ENCODE measurements at regions not wholly inside any gene's neighbourhood (a gene's known extent, or its start where the extent isn't known, plus 50 kb on each side); places are given as distances from the start of the nearest gene placed in this dataset.

DNA sequence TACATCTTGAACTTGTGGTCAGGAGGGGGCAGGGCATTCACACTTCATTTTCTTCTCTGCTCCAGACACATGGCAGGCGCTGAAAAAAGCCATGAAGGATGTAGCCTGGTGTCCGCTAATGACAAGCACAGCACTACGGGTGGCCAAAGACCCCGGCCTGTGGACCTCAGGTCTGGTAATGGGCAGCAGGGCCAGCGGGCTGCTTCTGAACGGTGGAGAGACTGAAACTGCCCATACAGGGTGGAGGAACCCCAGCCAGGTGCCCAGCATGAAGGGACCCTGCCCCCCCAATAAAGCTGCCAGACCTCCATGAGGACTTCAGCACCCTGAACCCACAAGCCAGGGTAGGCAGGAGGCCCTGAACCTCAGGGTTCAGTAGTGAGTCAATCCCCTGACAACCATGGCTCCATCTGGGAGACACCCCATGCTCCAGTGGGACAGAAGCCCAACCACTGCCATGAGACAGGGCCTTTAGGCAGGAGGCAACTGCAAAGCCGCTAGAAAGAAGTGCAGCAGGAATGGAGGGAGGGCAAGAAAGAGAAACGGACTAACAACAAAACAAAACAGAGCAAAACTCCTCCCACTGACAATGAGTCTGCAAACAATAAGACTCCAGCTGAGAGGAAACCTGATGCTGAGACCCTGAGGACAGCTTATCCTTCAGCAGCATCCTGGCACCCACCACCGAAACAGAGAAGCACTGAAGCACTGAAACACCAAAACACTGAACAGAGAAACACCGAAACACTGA lies 140.2 kb upstream of the PPP2R2D start:
- no peak overlapping the region for H3K4me3 ChIP-seq (ENCODE audit: low read length)
- H3K9ac ChIP-seq (ENCODE audit: low read length): no peak overlapping the region
- H3K27me3 ChIP-seq (replicated peaks; ENCODE audit: control insufficient read depth, insufficient read depth, low read length): no peaks in the 10 kb centered on the region
- H3K36me3 ChIP-seq (ENCODE audit: control insufficient read depth, insufficient read depth, low read length, severe bottlenecking): no peaks in the 10 kb centered on the region
- no peak for DNase-seq (ENCODE audit: low read depth)
- H3K9me3 ChIP-seq (ENCODE audit: control insufficient read depth, low read length): no peaks in the 10 kb centered on the region
- no peaks in the 10 kb centered on the region for H3K4me1 ChIP-seq (ENCODE audit: control insufficient read depth, insufficient read depth, low read length)

DNA sequence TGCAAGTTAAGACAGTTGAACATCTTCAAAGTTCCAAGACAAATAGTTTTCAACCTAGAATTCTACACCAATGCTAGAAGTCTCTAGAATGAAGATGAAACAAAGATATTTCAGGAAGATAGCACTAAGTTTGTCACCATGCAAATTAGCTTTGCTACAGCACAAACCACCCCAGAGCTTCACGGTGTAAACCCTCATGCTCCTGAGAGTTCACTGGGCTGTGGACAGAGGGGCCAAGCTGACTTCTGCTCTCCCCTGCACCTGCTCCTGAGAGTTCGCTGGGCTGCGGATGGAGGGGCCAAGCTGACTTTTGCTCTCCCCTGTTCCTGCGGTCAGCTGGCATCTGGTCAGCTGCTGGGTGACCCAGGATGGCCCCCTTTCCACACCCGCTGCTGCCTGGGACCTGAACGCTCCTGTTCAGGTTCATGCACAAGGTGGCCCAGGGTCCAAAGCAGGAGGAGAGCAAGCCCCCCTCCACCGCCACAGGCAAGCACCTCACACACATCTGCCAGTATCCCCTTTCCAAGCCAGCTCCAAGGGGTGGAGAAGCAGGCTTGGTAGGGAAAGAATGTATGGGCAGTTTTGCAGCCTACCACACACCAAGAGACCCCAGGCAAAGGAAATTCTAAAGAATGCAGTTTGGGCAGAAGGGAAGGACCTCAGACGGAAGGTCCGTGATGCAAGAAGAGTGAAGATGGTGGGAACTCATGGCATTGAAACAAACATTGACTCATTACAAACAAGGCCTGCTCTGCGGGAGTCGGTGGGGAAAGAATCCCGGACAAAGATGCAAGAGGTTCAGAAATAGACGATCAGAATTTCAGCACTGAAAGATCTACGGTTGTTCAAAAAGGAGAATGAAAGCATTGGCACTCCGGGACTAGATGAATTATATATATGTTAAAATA lies 137.8 kb upstream of the PPP2R2D start:
- DNase-seq (ENCODE audit: low read depth): no peak
- Histone ChIP-seq H3K27me3 (replicated peaks; ENCODE audit: control insufficient read depth, insufficient read depth, low read length) (no peaks in the 10 kb centered on the region), H3K36me3 (ENCODE audit: control insufficient read depth, insufficient read depth, low read length, severe bottlenecking) (no peaks in the 10 kb centered on the region), H3K4me1 (ENCODE audit: control insufficient read depth, insufficient read depth, low read length) (no peaks in the 10 kb centered on the region), H3K9ac (ENCODE audit: low read length) (no peak overlapping the region), H3K9me3 (ENCODE audit: control insufficient read depth, low read length) (no peaks in the 10 kb centered on the region), H3K4me3 (ENCODE audit: low read length) (no peak overlapping the region)

DNA sequence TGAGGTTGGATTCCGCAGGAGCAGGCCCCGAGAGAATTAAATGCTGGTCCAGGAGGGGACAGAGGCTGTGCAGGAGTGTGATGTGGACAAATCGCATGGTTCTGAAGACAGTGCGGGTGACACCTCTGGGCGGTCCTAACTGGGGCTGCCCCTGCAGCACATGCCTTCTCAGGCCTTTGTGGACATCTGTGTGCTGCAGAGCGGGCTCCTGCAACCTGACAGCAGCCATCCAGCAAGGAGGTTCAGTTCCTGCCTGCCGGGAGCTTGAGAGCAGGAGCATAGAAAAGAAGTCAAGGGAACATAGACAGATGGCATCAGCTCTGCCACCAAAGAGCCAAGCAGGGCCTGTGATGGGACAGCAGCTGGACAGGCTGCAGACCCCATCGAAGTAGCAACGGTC lies 135.9 kb upstream of the PPP2R2D start:
- no peaks in the 10 kb centered on the region for H3K4me1 ChIP-seq (ENCODE audit: control insufficient read depth, insufficient read depth, low read length)
- no peak overlapping the region for H3K4me3 ChIP-seq (ENCODE audit: low read length)
- no peaks in the 10 kb centered on the region for H3K27me3 ChIP-seq (replicated peaks; ENCODE audit: control insufficient read depth, insufficient read depth, low read length)
- no peaks in the 10 kb centered on the region for H3K36me3 ChIP-seq (ENCODE audit: control insufficient read depth, insufficient read depth, low read length, severe bottlenecking)
- H3K9me3 ChIP-seq (ENCODE audit: control insufficient read depth, low read length): no peaks in the 10 kb centered on the region
- no peak overlapping the region for H3K9ac ChIP-seq (ENCODE audit: low read length)
- DNase-seq (ENCODE audit: low read depth): no peak

DNA sequence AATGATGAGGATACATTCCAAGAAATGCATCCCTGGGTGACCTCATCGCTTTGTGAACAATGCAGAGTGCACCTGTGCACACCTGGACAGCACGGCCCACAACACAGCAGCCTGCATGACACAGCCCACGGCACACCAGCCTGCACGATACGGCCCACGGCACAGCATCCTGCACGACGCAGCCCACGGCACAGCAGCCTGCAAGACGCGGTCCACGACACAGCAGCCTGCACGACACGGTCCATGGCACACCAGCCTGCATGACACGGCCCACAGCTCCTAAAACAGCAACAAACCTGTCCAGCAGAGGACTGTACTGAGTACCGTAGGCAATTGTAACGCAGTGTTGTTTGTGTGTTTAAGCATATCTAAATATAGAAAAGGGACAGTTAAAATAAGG lies 134.7 kb upstream of the PPP2R2D start:
- no peak for DNase-seq (ENCODE audit: low read depth)
- Histone ChIP-seq H3K27me3 (replicated peaks; ENCODE audit: control insufficient read depth, insufficient read depth, low read length) (no peaks in the 10 kb centered on the region), H3K4me3 (ENCODE audit: low read length) (no peak overlapping the region), H3K9ac (ENCODE audit: low read length) (no peak overlapping the region), H3K4me1 (ENCODE audit: control insufficient read depth, insufficient read depth, low read length) (no peaks in the 10 kb centered on the region), H3K9me3 (ENCODE audit: control insufficient read depth, low read length) (no peaks in the 10 kb centered on the region), H3K36me3 (ENCODE audit: control insufficient read depth, insufficient read depth, low read length, severe bottlenecking) (no peaks in the 10 kb centered on the region)

DNA sequence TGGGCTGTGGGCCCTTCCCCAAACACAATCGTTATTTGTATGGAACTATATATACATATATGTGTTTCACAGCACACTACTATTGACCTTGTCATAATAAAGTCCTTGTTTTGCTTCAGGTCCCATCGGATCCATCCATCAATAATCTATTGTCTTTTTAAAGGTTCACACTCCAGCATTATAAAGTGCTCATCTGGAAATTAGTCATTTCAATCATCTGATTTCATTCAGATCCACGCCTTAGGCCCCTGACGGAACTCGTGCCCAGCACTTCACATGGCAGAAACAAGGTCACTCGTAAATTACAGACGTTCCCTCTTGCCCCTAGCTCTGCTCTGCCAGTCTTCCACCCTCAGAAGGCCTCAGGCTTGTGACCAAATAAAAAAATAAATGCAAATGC lies 133.1 kb upstream of the PPP2R2D start:
- no peaks in the 10 kb centered on the region for H3K4me1 ChIP-seq (ENCODE audit: control insufficient read depth, insufficient read depth, low read length)
- H3K4me3 ChIP-seq (ENCODE audit: low read length): no peak overlapping the region
- no peaks in the 10 kb centered on the region for H3K9me3 ChIP-seq (ENCODE audit: control insufficient read depth, low read length)
- H3K27me3 ChIP-seq (replicated peaks; ENCODE audit: control insufficient read depth, insufficient read depth, low read length): peaks cover under 1% of the 10 kb centered on the region
- no peak for DNase-seq (ENCODE audit: low read depth)
- no peak overlapping the region for H3K9ac ChIP-seq (ENCODE audit: low read length)
- no peaks in the 10 kb centered on the region for H3K36me3 ChIP-seq (ENCODE audit: control insufficient read depth, insufficient read depth, low read length, severe bottlenecking)

DNA sequence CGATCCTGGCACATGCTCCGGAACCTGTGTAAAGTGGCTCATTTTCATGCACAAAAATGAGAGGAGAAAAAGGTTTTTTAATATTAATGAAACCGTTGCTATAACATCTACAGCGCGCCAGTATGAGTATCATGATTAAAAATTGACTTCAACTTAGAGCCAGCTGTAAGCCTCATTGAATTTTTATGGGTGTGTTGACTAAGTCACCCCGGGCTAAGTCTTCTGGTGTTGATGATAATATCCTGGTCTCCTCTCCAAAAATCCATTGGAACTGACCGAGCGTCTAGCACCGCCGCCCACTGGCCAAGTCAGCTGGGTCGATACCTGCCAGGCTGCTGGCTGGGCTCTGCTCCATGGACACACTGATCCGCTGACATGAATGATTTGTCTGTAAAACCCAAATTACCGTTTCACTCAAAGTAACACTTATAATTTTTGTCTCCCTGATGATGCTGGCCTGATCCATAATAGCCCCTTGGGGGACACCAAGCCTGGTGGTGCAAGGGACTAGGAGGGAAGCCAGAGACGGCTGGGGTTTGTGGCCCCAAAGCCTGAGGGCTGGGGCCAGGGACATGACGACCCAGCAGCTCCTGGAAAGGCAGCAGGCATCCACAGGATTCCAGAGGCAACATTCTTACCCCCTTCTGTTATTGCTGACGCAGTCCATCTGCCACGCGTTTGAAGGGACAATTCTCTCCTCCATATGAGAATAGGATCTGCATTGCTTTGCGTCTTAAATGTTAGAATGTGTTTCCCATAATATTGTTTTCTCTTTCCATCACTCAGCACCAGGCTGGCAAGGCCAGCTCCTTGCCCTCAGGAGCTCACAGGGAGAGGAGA lies 131.0 kb upstream of the PPP2R2D start:
- H3K9me3 ChIP-seq (ENCODE audit: control insufficient read depth, low read length): no peaks in the 10 kb centered on the region
- peaks cover 8% of the 10 kb centered on the region for H3K27me3 ChIP-seq (replicated peaks; ENCODE audit: control insufficient read depth, insufficient read depth, low read length)
- H3K9ac ChIP-seq (ENCODE audit: low read length): no peak overlapping the region
- no peaks in the 10 kb centered on the region for H3K36me3 ChIP-seq (ENCODE audit: control insufficient read depth, insufficient read depth, low read length, severe bottlenecking)
- H3K4me3 ChIP-seq (ENCODE audit: low read length): no peak overlapping the region
- no peak for DNase-seq (ENCODE audit: low read depth)
- H3K4me1 ChIP-seq (ENCODE audit: control insufficient read depth, insufficient read depth, low read length): no peaks in the 10 kb centered on the region

DNA sequence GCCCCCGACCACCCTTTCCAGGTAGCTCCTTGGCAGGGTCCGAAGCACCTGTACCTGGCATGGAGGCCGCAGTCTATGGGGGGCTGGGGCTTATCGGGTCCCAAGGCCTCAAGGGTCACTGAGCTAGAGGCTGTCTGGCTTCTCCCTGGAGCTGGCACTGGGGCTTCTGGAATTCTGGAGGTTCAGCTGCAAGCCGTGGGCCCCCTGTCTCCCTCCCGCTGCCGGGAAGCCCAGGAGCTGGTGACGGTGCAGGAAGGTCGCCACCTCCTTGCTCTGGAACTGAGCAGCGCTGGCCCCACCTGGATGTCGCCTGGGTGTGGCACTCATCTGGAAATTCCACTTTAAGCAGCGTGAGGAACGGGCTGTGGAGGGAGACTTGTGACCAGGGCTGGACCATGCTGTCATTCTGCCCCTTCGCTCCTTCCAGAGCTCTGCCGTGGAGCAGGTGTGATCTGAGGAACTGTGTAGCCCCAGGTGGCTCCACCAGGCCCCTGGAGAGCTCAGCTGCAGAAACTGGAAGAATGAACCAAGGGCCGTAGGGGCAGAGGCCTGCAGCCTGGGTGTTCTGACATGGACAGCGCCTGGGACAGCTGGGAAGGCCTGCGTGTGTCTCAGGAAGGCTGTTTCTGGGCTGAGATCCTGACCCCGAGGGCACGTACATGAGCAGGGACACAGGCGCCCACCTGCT lies 129.7 kb upstream of the PPP2R2D start:
- Histone ChIP-seq H3K9ac (ENCODE audit: low read length) (no peak overlapping the region), H3K4me1 (ENCODE audit: control insufficient read depth, insufficient read depth, low read length) (no peaks in the 10 kb centered on the region), H3K36me3 (ENCODE audit: control insufficient read depth, insufficient read depth, low read length, severe bottlenecking) (no peaks in the 10 kb centered on the region), H3K9me3 (ENCODE audit: control insufficient read depth, low read length) (peaks cover 4% of the 10 kb centered on the region), H3K4me3 (ENCODE audit: low read length) (no peak overlapping the region), H3K27me3 (replicated peaks; ENCODE audit: control insufficient read depth, insufficient read depth, low read length) (peaks cover 8% of the 10 kb centered on the region)
- DNase-seq (ENCODE audit: low read depth): no peak

DNA sequence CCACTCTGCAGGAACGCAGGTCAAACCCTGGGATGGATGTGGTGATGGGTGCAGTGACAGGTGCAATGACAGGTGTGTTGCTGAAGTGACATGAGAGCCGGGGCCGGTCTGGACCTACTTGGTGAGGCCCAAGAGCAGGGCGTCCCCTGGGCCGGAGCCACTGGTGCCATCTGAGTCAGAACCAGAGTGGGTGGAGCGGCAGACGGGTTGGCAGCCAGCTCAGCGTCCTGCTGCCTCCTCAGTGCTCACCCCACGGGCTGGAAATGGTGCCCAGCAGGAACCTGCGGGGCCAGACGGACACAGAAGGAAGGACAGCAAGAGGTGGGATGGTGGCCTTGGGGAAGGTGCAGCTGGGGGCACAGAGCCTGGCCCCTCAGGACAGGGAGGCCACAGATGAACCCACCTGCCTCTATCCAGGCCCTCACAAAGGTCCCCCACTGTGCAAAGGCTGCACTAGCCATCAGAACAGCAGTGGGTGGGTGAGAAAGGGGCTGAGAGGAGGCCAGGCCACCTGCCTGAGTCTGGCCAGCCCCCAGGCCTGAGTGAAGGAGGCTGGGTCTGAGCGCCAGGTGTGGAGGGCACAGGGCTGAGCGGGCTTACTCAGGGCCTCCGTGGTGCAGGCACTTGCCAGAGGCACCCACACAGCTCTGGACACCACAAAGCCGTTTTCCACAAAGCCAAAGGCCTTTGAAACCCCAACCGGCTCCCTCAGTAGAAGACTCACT lies 129.0 kb upstream of the PPP2R2D start:
- Histone ChIP-seq H3K4me1 (ENCODE audit: control insufficient read depth, insufficient read depth, low read length) (no peaks in the 10 kb centered on the region), H3K4me3 (ENCODE audit: low read length) (no peak overlapping the region), H3K9me3 (ENCODE audit: control insufficient read depth, low read length) (peaks cover 10% of the 10 kb centered on the region), H3K9ac (ENCODE audit: low read length) (no peak overlapping the region), H3K27me3 (replicated peaks; ENCODE audit: control insufficient read depth, insufficient read depth, low read length) (peaks cover 8% of the 10 kb centered on the region), H3K36me3 (ENCODE audit: control insufficient read depth, insufficient read depth, low read length, severe bottlenecking) (no peaks in the 10 kb centered on the region)
- DNase-seq (ENCODE audit: low read depth): no peak

DNA sequence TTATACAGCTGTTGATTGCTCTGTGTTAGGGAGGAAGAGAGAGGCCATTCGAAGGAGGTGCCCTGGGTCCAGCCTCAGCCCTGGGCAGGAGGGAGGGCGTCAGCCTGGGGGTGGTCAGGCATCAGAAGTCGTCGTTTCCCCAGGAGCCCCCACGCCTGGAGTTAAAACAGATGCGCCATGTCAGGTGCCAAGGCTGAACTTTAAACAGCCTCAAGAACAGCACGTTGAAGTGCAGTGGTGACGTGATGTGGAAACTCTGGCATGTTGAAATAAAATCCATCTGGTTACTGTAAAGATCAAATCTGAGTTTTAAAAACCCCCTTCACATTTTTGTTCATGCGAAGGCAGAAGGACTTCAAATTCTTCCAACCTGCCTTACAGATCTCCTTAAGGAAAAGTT lies 128.4 kb upstream of the PPP2R2D start:
- Histone ChIP-seq H3K4me3 (ENCODE audit: low read length) (no peak overlapping the region), H3K27me3 (replicated peaks; ENCODE audit: control insufficient read depth, insufficient read depth, low read length) (peaks cover 8% of the 10 kb centered on the region), H3K36me3 (ENCODE audit: control insufficient read depth, insufficient read depth, low read length, severe bottlenecking) (no peaks in the 10 kb centered on the region), H3K9me3 (ENCODE audit: control insufficient read depth, low read length) (peaks cover 17% of the 10 kb centered on the region), H3K4me1 (ENCODE audit: control insufficient read depth, insufficient read depth, low read length) (no peaks in the 10 kb centered on the region), H3K9ac (ENCODE audit: low read length) (no peak overlapping the region)
- DNase-seq (ENCODE audit: low read depth): no peak

All from adipocyte (in vitro differentiated cells).